ENCODE measurements at regions not wholly inside any gene's neighbourhood (a gene's known extent, or its start where the extent isn't known, plus 50 kb on each side); places are given as distances from the start of the nearest gene placed in this dataset.

DNA sequence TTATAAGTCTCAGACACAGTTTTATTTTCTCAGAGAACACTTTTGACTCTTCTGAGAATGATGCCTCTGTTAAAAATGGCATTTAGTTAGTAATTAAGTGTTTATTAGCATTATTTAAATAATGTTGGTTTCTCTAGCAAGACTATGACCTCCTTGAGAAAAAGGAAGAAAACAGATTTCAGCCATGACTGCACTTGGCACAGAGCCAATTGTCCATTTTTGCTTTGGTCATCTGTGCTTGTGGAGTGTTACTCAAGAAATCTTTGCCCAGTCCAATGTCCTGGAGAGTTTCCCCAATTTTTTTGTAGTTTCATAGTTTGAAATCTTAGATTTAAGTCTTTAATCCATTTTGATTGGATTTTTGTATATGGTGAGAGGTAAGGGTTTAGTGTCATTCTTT is 1229.4 kb upstream of the FAM98A start:
- Histone ChIP-seq H3K36me3 (ENCODE audit: low read length) (no peaks in the 10 kb centered on the region), H3K9me2 (replicated peaks; ENCODE audit: insufficient read depth, low read length) (no peaks in the 10 kb centered on the region)

DNA sequence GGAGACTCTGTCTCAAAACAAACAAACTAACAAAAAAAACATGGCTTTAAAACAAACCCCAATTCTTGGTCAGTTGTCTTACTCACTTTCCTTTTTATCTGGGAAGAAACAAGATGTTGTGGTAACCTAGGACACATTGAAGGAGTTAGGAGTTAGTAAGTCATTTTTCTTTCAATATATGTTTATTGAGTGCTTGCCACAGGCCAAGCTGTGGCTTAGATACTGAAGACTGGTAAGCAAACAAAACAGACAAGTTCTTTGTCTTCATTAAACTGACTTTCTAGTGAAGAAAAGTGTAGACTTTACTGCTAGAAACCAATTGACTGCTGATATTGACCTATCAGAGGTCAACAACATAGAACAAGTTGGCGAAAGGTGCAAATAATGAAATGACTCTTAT is 1228.3 kb upstream of the FAM98A start:
- Histone ChIP-seq H3K27me3 (ENCODE audit: low read length) (no peaks in the 10 kb centered on the region), H3K4me2 (ENCODE audit: low read depth, low read length, poor library complexity, severe bottlenecking) (no peak overlapping the region), H2AFZ (ENCODE audit: low read depth, low read length, severe bottlenecking) (no peak overlapping the region), H3K9me3 (ENCODE audit: insufficient read depth, low read length) (no peaks in the 10 kb centered on the region), H3K4me3 (ENCODE audit: insufficient read depth, low read length, poor library complexity, severe bottlenecking) (no peak overlapping the region), H3K9ac (ENCODE audit: low read length) (no peak overlapping the region), H3K9me2 (replicated peaks; ENCODE audit: insufficient read depth, low read length) (no peaks in the 10 kb centered on the region), H3F3A (ENCODE audit: insufficient read depth) (no peaks in the 10 kb centered on the region), H3K79me2 (ENCODE audit: insufficient read depth, low read length) (no peaks in the 10 kb centered on the region), H4K20me1 (ENCODE audit: low read depth, low read length) (no peaks in the 10 kb centered on the region), H3K36me3 (ENCODE audit: low read length) (no peaks in the 10 kb centered on the region), H3K27ac (ENCODE audit: low read depth, low read length) (no peak overlapping the region)
- TF ChIP-seq, protein P1, sequence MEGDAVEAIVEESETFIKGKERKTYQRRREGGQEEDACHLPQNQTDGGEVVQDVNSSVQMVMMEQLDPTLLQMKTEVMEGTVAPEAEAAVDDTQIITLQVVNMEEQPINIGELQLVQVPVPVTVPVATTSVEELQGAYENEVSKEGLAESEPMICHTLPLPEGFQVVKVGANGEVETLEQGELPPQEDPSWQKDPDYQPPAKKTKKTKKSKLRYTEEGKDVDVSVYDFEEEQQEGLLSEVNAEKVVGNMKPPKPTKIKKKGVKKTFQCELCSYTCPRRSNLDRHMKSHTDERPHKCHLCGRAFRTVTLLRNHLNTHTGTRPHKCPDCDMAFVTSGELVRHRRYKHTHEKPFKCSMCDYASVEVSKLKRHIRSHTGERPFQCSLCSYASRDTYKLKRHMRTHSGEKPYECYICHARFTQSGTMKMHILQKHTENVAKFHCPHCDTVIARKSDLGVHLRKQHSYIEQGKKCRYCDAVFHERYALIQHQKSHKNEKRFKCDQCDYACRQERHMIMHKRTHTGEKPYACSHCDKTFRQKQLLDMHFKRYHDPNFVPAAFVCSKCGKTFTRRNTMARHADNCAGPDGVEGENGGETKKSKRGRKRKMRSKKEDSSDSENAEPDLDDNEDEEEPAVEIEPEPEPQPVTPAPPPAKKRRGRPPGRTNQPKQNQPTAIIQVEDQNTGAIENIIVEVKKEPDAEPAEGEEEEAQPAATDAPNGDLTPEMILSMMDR (IDR thresholded peaks at IDR 0.05; ENCODE audit: insufficient read depth, low read length, poor library complexity, severe bottlenecking): no peak
- TF ChIP-seq EZH2phosphoT487 (conservative IDR thresholded peaks at IDR 0.05; ENCODE audit: low read length): no peak

More for the DNA sequence above, 1229.4 kb upstream of the FAM98A start:
- no peak overlapping the region for H3K4me2 ChIP-seq (ENCODE audit: low read depth, low read length, poor library complexity, severe bottlenecking)
- no peak overlapping the region for H3K27ac ChIP-seq (ENCODE audit: low read depth, low read length)
- no peak overlapping the region for H3K9ac ChIP-seq (ENCODE audit: low read length)
- H3F3A ChIP-seq (ENCODE audit: insufficient read depth): no peaks in the 10 kb centered on the region
- no peaks in the 10 kb centered on the region for H4K20me1 ChIP-seq (ENCODE audit: low read depth, low read length)
- H3K4me3 ChIP-seq (ENCODE audit: insufficient read depth, low read length, poor library complexity, severe bottlenecking): no peak overlapping the region
- no peaks in the 10 kb centered on the region for H3K9me3 ChIP-seq (ENCODE audit: insufficient read depth, low read length)
- TF ChIP-seq, protein P1 (IDR thresholded peaks at IDR 0.05; ENCODE audit: insufficient read depth, low read length, poor library complexity, severe bottlenecking): no peak
- TF ChIP-seq EZH2phosphoT487 (conservative IDR thresholded peaks at IDR 0.05; ENCODE audit: low read length): no peak
- no peaks in the 10 kb centered on the region for H3K79me2 ChIP-seq (ENCODE audit: insufficient read depth, low read length)
- no peak overlapping the region for H2AFZ ChIP-seq (ENCODE audit: low read depth, low read length, severe bottlenecking)
- no peaks in the 10 kb centered on the region for H3K27me3 ChIP-seq (ENCODE audit: low read length)

DNA sequence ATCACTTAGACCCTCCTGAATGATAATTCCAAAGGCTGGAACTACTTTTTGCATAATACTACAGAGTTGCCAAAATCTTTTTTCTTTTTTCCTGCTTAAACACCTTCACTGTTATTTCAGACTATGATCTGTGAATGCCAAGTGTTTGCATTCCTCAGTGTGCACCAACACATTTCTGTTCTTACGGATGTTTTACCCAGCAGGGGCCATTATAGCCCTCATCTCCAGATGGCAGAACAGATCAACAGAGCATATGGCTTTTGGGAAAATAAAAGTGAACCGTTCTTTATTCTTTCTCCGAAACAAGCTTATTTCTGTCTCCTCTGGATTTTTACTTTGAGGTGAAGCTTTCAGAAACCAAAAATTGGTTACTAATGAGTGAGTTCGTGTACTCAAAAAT is 1226.6 kb upstream of the FAM98A start:
- Histone ChIP-seq H2AFZ (ENCODE audit: low read depth, low read length, severe bottlenecking) (no peak overlapping the region), H4K20me1 (ENCODE audit: low read depth, low read length) (no peaks in the 10 kb centered on the region), H3K27me3 (ENCODE audit: low read length) (no peaks in the 10 kb centered on the region), H3K9ac (ENCODE audit: low read length) (no peak overlapping the region), H3K27ac (ENCODE audit: low read depth, low read length) (no peak overlapping the region), H3K36me3 (ENCODE audit: low read length) (no peaks in the 10 kb centered on the region), H3K9me3 (ENCODE audit: insufficient read depth, low read length) (no peaks in the 10 kb centered on the region), H3K4me2 (ENCODE audit: low read depth, low read length, poor library complexity, severe bottlenecking) (no peak overlapping the region), H3F3A (ENCODE audit: insufficient read depth) (no peaks in the 10 kb centered on the region), H3K4me3 (ENCODE audit: insufficient read depth, low read length, poor library complexity, severe bottlenecking) (no peak overlapping the region), H3K9me2 (replicated peaks; ENCODE audit: insufficient read depth, low read length) (no peaks in the 10 kb centered on the region), H3K79me2 (ENCODE audit: insufficient read depth, low read length) (no peaks in the 10 kb centered on the region)
- TF ChIP-seq EZH2phosphoT487 (conservative IDR thresholded peaks at IDR 0.05; ENCODE audit: low read length): no peak
- TF ChIP-seq, protein P1 (IDR thresholded peaks at IDR 0.05; ENCODE audit: insufficient read depth, low read length, poor library complexity, severe bottlenecking): no peak

Measured in SU-DHL-6 (cell line).